Small intestine (tissue), 7 donors: ENCODE measurements at regions not wholly inside any gene's neighbourhood (a gene's known extent, or its start where the extent isn't known, plus 50 kb on each side); places are given as distances from the start of the nearest gene placed in this dataset.

Experiments used
- DNase-seq, 2 donors: peaks; one replicate each; pipeline versions ENCODE4 v3.0.0 to v3.0.0-alpha.2; 2013
- FAIRE-seq: peaks from 2 replicates; lab custom pipeline; 2012; peaks lifted over from hg19 to GRCh38; lab: Jason Lieb, UNC
- H3K27ac ChIP-seq, 3 donors: one replicate each; pipeline ENCODE4 v1.5.1; 2013; ENCODE audit warnings: low read length in 2 of 3, mild to moderate bottlenecking in 2 of 3, control low read depth in 1 of 3, inconsistent platforms in 1 of 3, low read depth in 1 of 3, moderate library complexity in 1 of 3
- H3K27me3 ChIP-seq, 3 donors: one replicate each; pipeline ENCODE4 v1.6.1; 2013; ENCODE audit warnings: low read length in 3 of 3, inconsistent platforms in 1 of 3; ENCODE audit not compliant: control insufficient read depth in 3 of 3, insufficient read depth in 3 of 3
- H3K36me3 ChIP-seq, 3 donors: one replicate each; pipeline ENCODE4 v1.6.1; 2013; ENCODE audit warnings: low read length in 3 of 3, inconsistent platforms in 1 of 3, low read depth in 1 of 3, mild to moderate bottlenecking in 1 of 3, moderate library complexity in 1 of 3; ENCODE audit not compliant: control insufficient read depth in 3 of 3, insufficient read depth in 2 of 3
- H3K4me1 ChIP-seq, 3 donors: one replicate each; pipeline ENCODE4 v1.6.1; 2013; ENCODE audit warnings: low read length in 2 of 3, inconsistent platforms in 1 of 3, low read depth in 1 of 3, mild to moderate bottlenecking in 1 of 3, moderate library complexity in 1 of 3; ENCODE audit not compliant: control insufficient read depth in 3 of 3, insufficient read depth in 2 of 3
- H3K4me3 ChIP-seq, 3 donors: one replicate each; pipeline ENCODE4 v1.5.1; 2013; ENCODE audit warnings: low read length in 3 of 3, control low read depth in 1 of 3, inconsistent platforms in 1 of 3, low read depth in 1 of 3, mild to moderate bottlenecking in 1 of 3, moderate library complexity in 1 of 3
- H3K9me3 ChIP-seq, 2 donors: one replicate each; pipeline ENCODE4 v1.6.1; 2013; ENCODE audit warnings: low read depth in 1 of 2, low read length in 1 of 2; ENCODE audit not compliant: control insufficient read depth in 2 of 2, insufficient read depth in 1 of 2
- WGBS, 3 donors: extraction: QIAGEN DNeasy Blood & Tissue Kit; methylation state at CpG; one replicate each; pipeline ENCODE4 v1.1.7; 2013; 5-methylcytosine and 5-hydroxymethylcytosine counted together
- donor health status: healthy with polysubstance abuse.
- donor health status: control.
- donor health status: control.
- donor health status: Bipolar disorder and iron deficiency.
- donor health status: healthy.

DNA sequence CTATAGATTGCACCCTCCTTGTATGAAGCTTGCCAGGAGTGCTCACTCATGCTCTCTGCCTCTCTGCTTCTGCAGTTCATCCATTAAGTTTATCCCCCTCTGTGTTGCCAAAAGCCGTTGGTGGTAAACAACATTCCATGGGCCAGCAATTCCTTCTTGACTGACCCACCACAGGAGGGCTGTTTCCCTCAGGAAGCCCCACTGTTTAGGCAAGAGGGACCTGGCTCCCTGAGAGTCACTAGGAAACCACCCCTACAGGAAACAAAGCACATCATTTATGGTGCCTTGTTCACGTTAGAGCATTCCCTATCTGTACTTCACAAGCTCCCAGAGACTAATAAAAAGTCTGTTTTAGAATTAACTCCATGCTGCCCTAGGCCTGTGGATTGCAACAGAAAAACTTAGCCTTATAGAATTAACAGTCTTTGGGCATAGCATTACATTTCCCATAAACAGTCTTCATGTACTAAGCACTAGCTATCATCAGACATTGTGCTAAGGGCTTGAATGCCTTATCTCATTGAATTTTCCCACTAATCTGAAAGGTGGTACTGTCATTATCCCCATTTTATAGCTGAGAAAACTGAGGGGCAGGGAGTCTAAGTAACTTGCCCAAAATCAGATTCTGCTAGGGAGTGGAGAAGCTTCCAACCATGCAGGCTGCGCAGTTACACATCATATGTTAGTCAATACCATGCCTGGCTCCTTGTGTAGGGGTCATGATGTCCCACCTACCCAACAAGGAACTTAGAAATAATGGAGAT, 149.9 kb downstream of the SHQ1 start:
- no peak for FAIRE-seq
- H3K4me3 ChIP-seq = no peak overlapping the region
- DNase-seq = peak in 1 of 2 donors; percentile 46
- no peaks in the 10 kb centered on the region for H3K36me3 ChIP-seq
- H3K9me3 ChIP-seq = no peaks in the 10 kb centered on the region
- H3K4me1 ChIP-seq = peaks cover 0 to 7% (median 0%) of the 10 kb centered on the region in 3 donors
- 36 to 43% (median 43%) methylated on average over 3 of the region's 3 CpGs for WGBS, 3 donors
- no peak overlapping the region for H3K27ac ChIP-seq
- no peaks in the 10 kb centered on the region for H3K27me3 ChIP-seq

DNA sequence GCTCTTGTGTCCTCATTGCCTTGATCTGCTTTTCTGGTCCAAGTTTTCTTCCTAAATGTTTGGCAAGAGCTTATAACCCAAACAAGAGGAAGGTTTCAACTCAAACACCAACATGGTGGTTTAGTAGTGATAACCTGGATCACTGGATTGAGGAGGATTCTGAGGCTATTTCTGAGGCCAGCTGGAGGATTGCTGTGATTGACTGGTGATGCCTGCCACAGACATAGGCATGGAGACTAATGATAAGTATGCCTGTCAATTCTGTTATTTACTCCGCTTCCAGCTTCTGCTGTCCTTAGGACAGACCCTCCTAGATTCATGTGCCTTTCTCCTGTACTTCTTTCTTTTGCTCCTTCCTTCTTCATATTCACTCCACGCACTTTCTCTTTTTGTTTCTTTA, 150.5 kb downstream of the SHQ1 start:
- Histone ChIP-seq H3K4me1 (peaks cover 0 to 13% (median 0%) of the 10 kb centered on the region in 3 donors), H3K27me3 (no peaks in the 10 kb centered on the region), H3K9me3 (no peaks in the 10 kb centered on the region), H3K4me3 (no peak overlapping the region), H3K27ac (no peak overlapping the region), H3K36me3 (no peaks in the 10 kb centered on the region)
- DNase-seq (no peak), FAIRE-seq (no peak)
- 87 to 93% (median 90%) methylated on average over 2 of the region's 2 CpGs for WGBS, 3 donors

GRCh38 chr3:72696815-72697214, 151.4 kb downstream of the SHQ1 start:
- no peak for FAIRE-seq
- Histone ChIP-seq H3K27me3 (no peaks in the 10 kb centered on the region), H3K36me3 (no peaks in the 10 kb centered on the region), H3K27ac (no peak overlapping the region), H3K4me1 (peaks cover 0 to 15% (median 0%) of the 10 kb centered on the region in 3 donors), H3K9me3 (no peaks in the 10 kb centered on the region), H3K4me3 (no peak overlapping the region)
- 88 to 93% (median 91%) methylated on average over 5 of the region's 5 CpGs for WGBS, 3 donors
- DNase-seq = no peak

DNA sequence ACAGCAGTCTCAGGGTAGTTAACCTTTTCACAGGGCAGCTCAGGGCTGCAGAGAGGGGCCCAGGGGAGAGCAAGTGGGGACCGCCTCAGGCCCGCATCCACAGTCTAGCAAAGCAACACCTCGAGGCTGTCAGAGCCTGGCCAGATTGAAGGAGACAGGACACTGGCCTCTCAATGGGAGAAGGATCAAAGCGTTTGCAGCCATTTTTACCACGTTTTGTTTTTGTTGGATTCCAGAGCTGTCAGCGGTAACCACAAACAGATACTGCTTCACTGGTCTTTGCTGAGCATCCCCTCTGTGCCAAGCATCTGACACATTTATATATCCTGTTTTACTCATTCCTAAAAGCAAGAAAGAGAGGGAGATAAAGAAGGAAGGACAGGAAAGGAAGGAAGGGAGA, 153.8 kb downstream of the SHQ1 start:
- H3K9me3 ChIP-seq = no peaks in the 10 kb centered on the region
- H3K27me3 ChIP-seq = no peaks in the 10 kb centered on the region
- peaks cover 0 to 15% (median 0%) of the 10 kb centered on the region in 3 donors for H3K4me1 ChIP-seq
- FAIRE-seq (no peak), DNase-seq (no peak)
- H3K27ac ChIP-seq = no peak overlapping the region
- 70 to 82% (median 80%) methylated on average over 6 of the region's 6 CpGs for WGBS, 3 donors
- no peaks in the 10 kb centered on the region for H3K36me3 ChIP-seq
- H3K4me3 ChIP-seq = no peak overlapping the region

GRCh38 chr3:72692990-72693389, 155.3 kb downstream of the SHQ1 start:
- FAIRE-seq (no peak), DNase-seq (peak; percentile 19 to 80)
- no peak overlapping the region for H3K4me3 ChIP-seq
- H3K27ac ChIP-seq = peak overlapping the region in 1 of 3 donors; percentile 79
- WGBS, 3 donors = 46 to 65% (median 49%) methylated on average over 9 of the region's 9 CpGs
- peaks cover 0 to 11% (median 0%) of the 10 kb centered on the region in 3 donors for H3K4me1 ChIP-seq
- no peaks in the 10 kb centered on the region for H3K27me3 ChIP-seq
- no peaks in the 10 kb centered on the region for H3K36me3 ChIP-seq
- H3K9me3 ChIP-seq = no peaks in the 10 kb centered on the region

DNA sequence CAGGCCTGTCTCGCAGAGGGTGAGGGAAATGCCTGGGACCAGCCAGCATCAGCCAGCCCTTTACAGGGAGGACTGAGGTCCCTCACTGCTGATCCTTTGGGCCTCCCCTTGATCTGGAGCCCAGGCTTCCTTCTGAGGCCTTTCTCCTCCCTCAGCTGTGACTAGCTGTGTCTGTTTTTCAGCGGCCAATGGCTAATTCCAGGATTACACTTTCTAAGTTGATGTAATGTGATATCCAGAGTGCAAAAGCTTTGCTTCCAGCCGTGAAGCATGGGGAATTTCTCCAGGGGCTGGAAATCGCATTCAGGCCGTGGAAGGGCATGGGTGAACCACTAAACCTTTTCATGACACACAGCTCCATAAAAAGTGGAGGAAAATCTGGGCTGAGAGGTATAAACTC, 157.6 kb downstream of the SHQ1 start:
- H3K27ac ChIP-seq = no peak overlapping the region
- no peak for FAIRE-seq
- 88 to 95% (median 94%) methylated on average over 5 of the region's 5 CpGs for WGBS, 3 donors

DNA sequence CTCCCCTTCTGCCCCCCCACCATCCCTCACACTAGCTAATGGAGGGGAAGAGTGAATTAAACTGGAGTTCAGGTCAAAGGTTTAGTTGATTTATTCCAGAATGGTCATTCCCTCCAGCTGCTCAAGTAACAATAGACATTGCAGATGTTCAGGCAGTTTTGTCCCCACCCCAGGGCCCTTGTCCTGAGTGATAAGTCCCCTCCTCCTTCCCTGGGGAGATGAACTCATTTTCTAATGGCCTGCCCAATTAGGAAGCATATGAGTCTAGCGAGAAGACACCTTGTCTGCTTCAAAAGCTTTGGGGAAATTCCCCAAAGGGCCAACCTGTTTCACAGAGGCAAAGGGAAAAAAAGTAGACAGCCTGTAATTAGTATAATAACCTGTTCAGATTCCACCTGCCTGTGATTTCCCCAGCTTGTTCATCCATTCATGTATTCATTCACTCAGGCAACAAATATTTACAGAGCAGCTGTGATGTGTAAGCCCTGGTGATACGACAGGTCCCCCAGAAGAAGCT, 165.3 kb downstream of the SHQ1 start:
- 18 to 40% (median 23%) methylated on average over 2 of the region's 2 CpGs for WGBS, 3 donors
- H3K27ac ChIP-seq = no peak overlapping the region
- peak; percentile 10 to 66 for DNase-seq
- no peaks in the 10 kb centered on the region for H3K27me3 ChIP-seq
- no peaks in the 10 kb centered on the region for H3K36me3 ChIP-seq
- FAIRE-seq = no peak
- peaks cover 0 to 13% (median 0%) of the 10 kb centered on the region in 3 donors for H3K4me1 ChIP-seq
- H3K4me3 ChIP-seq = no peak overlapping the region
- H3K9me3 ChIP-seq = peaks cover 0 to 8% of the 10 kb centered on the region in 2 donors

More for the DNA sequence above, 157.6 kb downstream of the SHQ1 start:
- Histone ChIP-seq H3K36me3 (no peaks in the 10 kb centered on the region), H3K4me1 (peaks cover 0 to 11% (median 0%) of the 10 kb centered on the region in 3 donors), H3K27me3 (no peaks in the 10 kb centered on the region), H3K4me3 (no peak overlapping the region), H3K9me3 (no peaks in the 10 kb centered on the region)
- no peak for DNase-seq

GRCh38 chr3:72681598-72681997, 166.6 kb downstream of the SHQ1 start:
- Histone ChIP-seq H3K4me3 (no peak overlapping the region), H3K27ac (no peak overlapping the region), H3K9me3 (peaks cover 0 to 8% of the 10 kb centered on the region in 2 donors), H3K4me1 (peaks cover 0 to 16% (median 0%) of the 10 kb centered on the region in 3 donors), H3K36me3 (no peaks in the 10 kb centered on the region), H3K27me3 (no peaks in the 10 kb centered on the region)
- DNase-seq (no peak), FAIRE-seq (no peak)
- WGBS, 3 donors = 83 to 89% (median 88%) methylated on average over 6 of the region's 6 CpGs
